PFSK-1 (cell line): ENCODE measurements at regions not wholly inside any gene's neighbourhood (a gene's known extent, or its start where the extent isn't known, plus 50 kb on each side); places are given as distances from the start of the nearest gene placed in this dataset.

Experiments used
- FOXP2 ChIP-seq: optimal IDR thresholded peaks from 2 replicates; pipeline ENCODE3; 2011; ENCODE audit warnings: borderline replicate concordance, control low read depth, inconsistent platforms; ENCODE audit not compliant: insufficient read depth; ENCODE audit errors: extremely low read length, extremely low read depth
- POLR2AphosphoS5 ChIP-seq: IDR thresholded peaks from 2 replicates; pipeline ENCODE4 v1.6.1; 2012; ENCODE audit warnings: low read depth, mild to moderate bottlenecking, control low read depth, low read length, moderate library complexity
- REST ChIP-seq, 2 experiments: IDR thresholded peaks; 2 replicates each; pipeline versions ENCODE4 v1.6.1 to v1.8.0; 2011 to 2012; ENCODE audit warnings: low read depth in 2 of 2, low read length in 2 of 2, control low read depth in 1 of 2, inconsistent platforms in 1 of 2, mild to moderate bottlenecking in 1 of 2, moderate library complexity in 1 of 2; ENCODE audit not compliant: insufficient read depth in 1 of 2
- SIN3A ChIP-seq: IDR thresholded peaks from 2 replicates; pipeline ENCODE4 v1.6.1; 2012; ENCODE audit warnings: mild to moderate bottlenecking, low read length, moderate library complexity, borderline replicate concordance; ENCODE audit not compliant: insufficient read depth
- TAF1 ChIP-seq: IDR thresholded peaks from 2 replicates; pipeline ENCODE4 v1.6.1; 2012; ENCODE audit warnings: low read length, control low read depth, borderline replicate concordance; ENCODE audit not compliant: insufficient read depth

DNA sequence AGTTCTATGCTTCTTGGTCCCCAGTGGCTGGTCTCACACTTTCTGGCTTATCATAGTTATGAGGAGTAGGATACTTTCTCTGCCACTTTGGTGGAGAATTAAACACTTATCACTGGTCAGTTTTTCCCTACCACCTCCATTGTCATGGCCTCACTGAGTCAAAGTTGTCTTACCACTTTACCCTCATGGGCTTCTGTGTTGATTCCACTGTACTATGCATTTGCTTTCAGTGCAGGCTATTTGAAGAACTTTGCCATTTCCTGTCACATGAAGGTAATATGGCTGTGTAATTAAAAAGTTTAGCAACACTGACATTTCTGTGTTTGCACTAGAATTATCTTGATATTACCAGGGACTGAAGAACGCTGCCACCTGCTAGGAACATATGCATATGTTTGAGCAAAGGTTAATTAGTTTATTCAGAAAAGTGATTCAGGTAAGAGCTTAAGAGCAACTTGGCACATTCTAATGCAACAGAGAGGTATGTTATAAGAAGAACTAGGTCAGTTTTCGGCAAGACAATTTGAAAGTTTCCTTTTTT lies 377.3 kb downstream of the PDCD6IP start:
- no peak for TF ChIP-seq POLR2AphosphoS5
- no peak for TF ChIP-seq FOXP2
- TF ChIP-seq TAF1 = no peak
- TF ChIP-seq REST (IDR thresholded peaks at IDR 0.05; ENCODE audit: insufficient read depth in 1 of 2, low read depth in 2 of 2, low read length in 2 of 2) = no peak
- TF ChIP-seq SIN3A = no peak

- TF ChIP-seq SIN3A (no peak), REST (IDR thresholded peaks at IDR 0.05; ENCODE audit: insufficient read depth in 1 of 2, low read depth in 2 of 2, low read length in 2 of 2) (no peak), POLR2AphosphoS5 (no peak), FOXP2 (no peak), TAF1 (no peak)
Observed at GRCh38 chr3:34176723-34177122, 378.3 kb downstream of the PDCD6IP start.

GRCh38 chr3:34178415-34178814 lies 380.0 kb downstream of the PDCD6IP start:
- TF ChIP-seq FOXP2 = no peak
- no peak for TF ChIP-seq TAF1
- TF ChIP-seq POLR2AphosphoS5 = no peak
- TF ChIP-seq SIN3A = no peak
- TF ChIP-seq REST (IDR thresholded peaks at IDR 0.05; ENCODE audit: insufficient read depth in 1 of 2, low read depth in 2 of 2, low read length in 2 of 2) = no peak

DNA sequence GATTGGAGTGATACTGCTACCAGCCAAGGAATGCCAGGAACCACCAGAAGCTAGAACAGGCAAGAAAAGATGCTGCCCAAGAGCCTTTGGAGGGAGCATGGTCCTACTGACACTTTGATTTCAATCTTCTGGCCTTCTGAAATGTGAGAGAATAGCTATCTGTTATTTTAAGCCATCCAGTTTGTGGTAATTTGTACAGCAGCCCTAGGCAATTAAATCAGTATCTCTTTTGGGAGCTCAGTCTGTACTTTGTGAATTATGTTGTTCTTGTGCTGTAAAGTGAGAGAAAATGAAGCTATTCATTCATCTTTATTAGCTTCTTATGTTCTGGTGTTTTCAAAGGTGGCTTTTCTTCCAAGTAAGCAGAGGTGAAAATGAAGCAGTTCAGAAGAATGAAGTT lies 381.3 kb downstream of the PDCD6IP start:
- TF ChIP-seq POLR2AphosphoS5 = no peak
- TF ChIP-seq SIN3A = no peak
- TF ChIP-seq FOXP2 = no peak
- no peak for TF ChIP-seq REST (IDR thresholded peaks at IDR 0.05; ENCODE audit: insufficient read depth in 1 of 2, low read depth in 2 of 2, low read length in 2 of 2)
- TF ChIP-seq TAF1 = no peak

GRCh38 chr3:34180532-34180931 lies 382.1 kb downstream of the PDCD6IP start:
- TF ChIP-seq SIN3A = no peak
- TF ChIP-seq FOXP2 = no peak
- TF ChIP-seq POLR2AphosphoS5 = no peak
- TF ChIP-seq REST (IDR thresholded peaks at IDR 0.05; ENCODE audit: insufficient read depth in 1 of 2, low read depth in 2 of 2, low read length in 2 of 2) = no peak
